Ramos (cell line): ENCODE measurements at regions not wholly inside any gene's neighbourhood (a gene's known extent, or its start where the extent isn't known, plus 50 kb on each side); places are given as distances from the start of the nearest gene placed in this dataset.

ENCODE experiments used
- in situ Hi-C: fragments of 300-500 bp; cut with MboI; formaldehyde crosslinking; loops from one replicate; pipeline ENCODE4 v1.14.3; 2022; ENCODE audit warnings: low sequenced_read_pairs; ENCODE audit not compliant: unreplicated experiment

GRCh38 chr2:133906926-133907325 lies 338.7 kb upstream of the NCKAP5 start:
- in situ Hi-C loops, result no loop called here

- in situ Hi-C loops, result no loop called here
These were observed 339.9 kb upstream of the NCKAP5 start for GRCh38 chr2:133908171-133908570.

- in situ Hi-C loops, result no loop called here
These were observed 335.7 kb upstream of the MGAT5 start for GRCh38 chr2:133918141-133918540.

GRCh38 chr2:133919285-133919684 lies 334.6 kb upstream of the MGAT5 start:
- in situ Hi-C loops, result no loop called here

- in situ Hi-C loops, result no loop called here
These were observed 326.0 kb upstream of the MGAT5 start for GRCh38 chr2:133927894-133928293.

- in situ Hi-C loops, result no loop called here
These were observed 317.8 kb upstream of the MGAT5 start for GRCh38 chr2:133936096-133936495.

GRCh38 chr2:133936601-133937000 lies 317.3 kb upstream of the MGAT5 start:
- in situ Hi-C loops, result no loop called here

- in situ Hi-C loops, result no loop called here
These were observed 316.2 kb upstream of the MGAT5 start for GRCh38 chr2:133937669-133938068.

- in situ Hi-C loops, result no loop called here
These were observed 313.7 kb upstream of the MGAT5 start for GRCh38 chr2:133940134-133940533.

- in situ Hi-C loops, result no loop called here
These were observed 312.2 kb upstream of the MGAT5 start for GRCh38 chr2:133941666-133942065.

- in situ Hi-C loops, result no loop called here
These were observed 311.5 kb upstream of the MGAT5 start for GRCh38 chr2:133942398-133942797.

GRCh38 chr2:133943108-133943507 lies 310.8 kb upstream of the MGAT5 start:
- in situ Hi-C loops, result no loop called here

- in situ Hi-C loops, result no loop called here
These were observed 308.8 kb upstream of the MGAT5 start for GRCh38 chr2:133945089-133945488.

- in situ Hi-C loops, result no loop called here
These were observed 306.8 kb upstream of the MGAT5 start for GRCh38 chr2:133947057-133947456.

- in situ Hi-C loops, result no loop called here
These were observed 305.1 kb upstream of the MGAT5 start for GRCh38 chr2:133948610-133949290.

GRCh38 chr2:133949595-133949994 lies 304.3 kb upstream of the MGAT5 start:
- in situ Hi-C loops, result no loop called here

- in situ Hi-C loops, result no loop called here
These were observed 302.7 kb upstream of the MGAT5 start for GRCh38 chr2:133951209-133951608.

GRCh38 chr2:133952420-133952819 lies 301.5 kb upstream of the MGAT5 start:
- in situ Hi-C loops, result no loop called here

- in situ Hi-C loops, result no loop called here
These were observed 301.0 kb upstream of the MGAT5 start for GRCh38 chr2:133952896-133953295.

- in situ Hi-C loops, result no loop called here
These were observed 300.3 kb upstream of the MGAT5 start for GRCh38 chr2:133953524-133953923.

- in situ Hi-C loops, result no loop called here
These were observed 299.2 kb upstream of the MGAT5 start for GRCh38 chr2:133954636-133955035.

- in situ Hi-C loops, result no loop called here
These were observed 298.7 kb upstream of the MGAT5 start for GRCh38 chr2:133955169-133955568.
